Frontal cortex (tissue), 3 donors: ENCODE measurements at regions not wholly inside any gene's neighbourhood (a gene's known extent, or its start where the extent isn't known, plus 50 kb on each side); places are given as distances from the start of the nearest gene placed in this dataset.

Experiments
- DNase-seq, 2 donors: peaks; one replicate each; pipeline ENCODE4 v3.0.0; 2012; ENCODE audit warnings: low spot score in 2 of 2
- FAIRE-seq: peaks from 2 replicates; lab custom pipeline; 2012; peaks lifted over from hg19 to GRCh38; lab: Jason Lieb, UNC
- donor health status: control.
- donor health status: control.
- donor health status: control.

DNA sequence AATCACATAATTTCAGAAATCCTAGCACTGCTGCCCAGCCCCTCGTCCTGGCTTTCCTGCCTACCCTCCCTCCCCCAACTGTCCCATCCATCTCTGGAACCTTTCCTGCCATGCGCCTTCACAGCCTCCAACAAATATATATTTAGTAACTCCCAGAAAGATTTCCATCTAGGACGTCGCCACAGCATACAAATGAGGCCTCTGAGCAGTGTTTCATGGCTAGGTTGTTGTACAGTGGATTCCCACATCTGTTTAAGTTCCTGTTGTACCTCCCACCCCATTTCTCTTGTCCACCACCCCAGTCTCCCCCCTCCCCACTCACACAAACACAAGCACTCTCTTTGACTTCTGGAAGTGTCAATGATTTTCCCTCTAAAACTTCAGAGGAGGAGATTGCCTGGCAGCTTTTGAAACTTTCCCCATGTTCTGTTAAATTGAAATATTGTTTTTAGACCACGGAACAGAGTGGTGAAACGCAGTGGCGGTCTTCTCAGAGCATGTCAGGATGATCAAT lies 280.3 kb upstream of the RORA start:
- DNase-seq (no peak), FAIRE-seq (no peak)

DNA sequence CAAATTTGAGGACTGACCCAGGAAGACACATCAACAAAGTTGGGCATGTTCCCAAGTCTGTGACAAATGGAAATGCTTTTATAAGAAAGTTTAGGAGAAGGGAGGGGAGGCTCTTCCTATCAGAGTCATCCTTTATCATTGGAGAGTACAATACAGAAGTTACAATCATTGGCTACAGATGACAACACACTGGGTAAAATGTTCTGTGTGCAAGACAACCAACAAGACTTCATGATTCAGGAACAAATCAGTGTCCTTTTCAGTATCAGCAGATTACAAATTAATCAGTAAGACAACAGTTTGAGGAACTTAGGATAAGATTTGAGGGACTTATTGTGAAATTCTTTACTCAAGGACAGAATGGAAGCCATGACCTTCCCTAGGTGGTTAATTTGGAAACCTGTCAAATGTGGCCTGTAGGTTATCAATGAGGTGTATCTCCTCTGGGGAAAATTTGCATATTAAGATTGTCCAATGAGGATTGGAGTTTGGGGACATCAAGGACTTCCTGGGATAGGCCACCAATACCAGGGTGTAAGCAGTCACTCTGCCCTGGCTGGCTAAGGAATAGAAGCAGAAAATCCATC lies 274.4 kb upstream of the RORA start:
- no peak for FAIRE-seq
- no peak for DNase-seq

DNA sequence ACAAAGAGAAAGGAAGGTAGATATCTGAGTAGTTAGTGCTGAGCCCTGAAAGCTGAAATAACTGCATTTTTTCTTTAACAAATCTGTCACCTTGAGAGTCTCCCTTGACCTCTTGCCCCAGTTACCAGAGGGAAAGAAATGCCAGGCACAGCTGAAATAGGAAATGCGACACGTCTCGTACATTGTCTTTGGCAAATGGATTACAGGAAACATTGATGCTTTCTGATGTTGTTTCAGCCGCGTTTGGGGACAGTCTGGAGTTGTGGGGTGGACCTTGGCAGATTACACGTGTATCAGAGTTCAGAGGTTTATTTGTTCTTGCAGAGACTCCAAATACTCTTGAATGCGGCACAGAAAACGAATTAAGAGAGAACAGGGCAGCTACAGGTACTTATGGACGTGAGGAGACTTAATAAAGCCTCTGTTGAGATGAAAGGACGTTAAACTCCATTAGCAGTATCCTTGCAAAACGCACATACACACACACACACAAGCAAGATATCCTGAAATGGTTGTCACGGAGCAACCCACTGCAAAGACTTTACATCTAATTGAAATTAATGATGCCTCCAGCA lies 272.8 kb upstream of the RORA start:
- DNase-seq (no peak), FAIRE-seq (no peak)

DNA sequence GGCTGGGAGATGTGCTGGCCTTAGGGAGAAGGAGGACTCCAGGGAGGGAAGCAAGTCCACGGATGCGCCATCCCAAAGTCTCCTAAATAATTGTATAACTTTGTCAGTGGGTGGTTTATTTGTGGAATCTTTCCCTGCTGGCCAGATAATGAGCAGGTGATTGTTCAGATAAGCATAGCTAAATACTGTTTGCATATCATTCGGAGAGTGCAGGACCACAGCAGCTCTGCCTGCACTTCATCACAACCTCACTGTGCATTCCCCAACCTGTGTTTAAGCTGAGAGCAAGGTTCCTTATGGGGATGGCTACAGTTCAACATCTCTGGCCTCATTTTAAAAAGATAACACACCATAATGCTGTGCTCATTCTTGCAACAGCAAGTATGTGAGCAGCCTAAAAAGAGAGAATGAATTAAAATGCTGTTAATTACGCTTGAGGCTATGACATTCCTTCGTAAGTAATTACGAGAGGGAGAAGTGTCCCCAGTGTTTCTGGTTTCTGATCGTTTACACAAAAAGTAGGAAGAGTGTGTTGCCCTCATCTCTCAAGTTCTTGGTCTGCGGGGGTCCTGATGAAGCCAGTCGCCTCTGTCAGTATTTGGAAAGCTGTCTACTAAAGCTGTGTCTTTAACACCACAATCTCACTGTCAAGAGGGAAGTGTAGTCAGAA lies 272.0 kb upstream of the RORA start:
- no peak for DNase-seq
- no peak for FAIRE-seq

DNA sequence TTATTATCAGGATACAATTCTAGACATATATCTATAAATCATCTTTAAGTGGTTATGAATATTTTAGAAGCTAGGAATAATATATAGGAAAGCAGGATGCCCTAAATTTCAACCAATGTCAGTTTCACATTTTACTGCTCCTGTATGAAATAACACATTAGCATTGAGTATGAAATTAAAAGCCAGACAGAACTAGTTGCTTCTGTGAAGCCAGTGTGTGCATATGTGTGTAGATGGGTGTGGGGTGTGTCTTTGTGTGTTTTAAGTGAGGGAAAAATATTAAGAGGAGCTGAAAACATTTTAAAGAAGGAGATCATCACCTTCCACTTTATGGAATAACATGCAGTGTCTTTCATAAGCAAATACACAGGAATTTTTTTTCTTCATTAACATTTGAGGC lies 271.4 kb upstream of the RORA start:
- DNase-seq (no peak), FAIRE-seq (no peak)

DNA sequence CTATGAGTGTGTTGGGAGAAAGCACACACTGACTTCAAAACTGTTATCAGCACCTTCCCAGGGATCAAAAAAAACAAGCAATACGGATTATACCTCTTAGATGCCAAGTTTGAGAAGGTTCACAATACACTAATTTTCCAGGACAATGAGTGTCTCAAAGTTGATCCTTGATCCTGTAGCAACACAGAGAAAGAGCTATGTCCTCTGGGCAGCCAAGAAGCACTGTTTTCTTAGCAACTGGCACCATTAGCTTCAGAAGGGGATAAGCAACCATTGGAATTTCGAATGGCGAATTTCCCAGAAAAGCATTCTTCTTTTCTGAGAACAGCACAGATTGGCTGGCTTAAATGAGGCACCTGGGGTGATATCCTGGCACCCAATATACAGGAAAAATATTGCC lies 270.3 kb upstream of the RORA start:
- DNase-seq (no peak), FAIRE-seq (no peak)

DNA sequence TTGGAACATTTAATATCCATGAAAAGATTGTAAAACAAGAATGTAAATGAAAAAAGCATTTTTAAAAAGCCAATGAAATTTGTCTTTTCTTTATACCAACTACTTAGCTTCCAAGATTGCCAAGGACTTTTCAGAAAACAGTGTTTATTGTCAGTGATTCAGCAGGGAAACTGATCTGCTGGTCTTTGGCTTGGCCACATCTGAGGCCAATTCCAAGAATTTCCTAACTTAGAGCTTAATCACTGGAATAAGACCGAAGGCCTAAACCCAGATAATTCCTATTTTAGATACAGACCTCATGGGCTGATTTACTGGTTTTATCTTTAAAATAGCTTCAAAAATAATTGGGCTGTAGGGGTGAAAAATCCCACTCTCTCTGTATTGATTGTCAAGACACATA lies 260.5 kb upstream of the RORA start:
- FAIRE-seq (no peak), DNase-seq (no peak)

DNA sequence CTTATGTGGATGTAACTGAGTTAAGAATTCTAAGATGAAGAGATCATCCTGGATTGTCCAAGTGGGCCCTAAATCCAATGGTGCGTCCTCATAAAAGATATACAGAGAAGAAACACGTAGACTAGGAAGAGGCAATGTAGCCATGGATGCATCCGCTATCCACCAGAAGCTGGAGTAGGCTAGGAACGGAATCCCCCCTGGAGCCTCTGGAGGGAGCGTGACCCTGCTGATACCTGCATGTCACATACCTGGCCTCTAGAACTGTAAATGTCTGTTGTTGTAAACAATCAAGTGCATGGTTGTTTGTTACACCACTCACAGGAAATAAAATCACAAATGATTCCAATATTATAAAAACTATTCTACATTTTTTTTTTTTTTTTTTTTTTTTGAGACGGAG lies 254.5 kb upstream of the RORA start:
- FAIRE-seq (no peak), DNase-seq (no peak)

DNA sequence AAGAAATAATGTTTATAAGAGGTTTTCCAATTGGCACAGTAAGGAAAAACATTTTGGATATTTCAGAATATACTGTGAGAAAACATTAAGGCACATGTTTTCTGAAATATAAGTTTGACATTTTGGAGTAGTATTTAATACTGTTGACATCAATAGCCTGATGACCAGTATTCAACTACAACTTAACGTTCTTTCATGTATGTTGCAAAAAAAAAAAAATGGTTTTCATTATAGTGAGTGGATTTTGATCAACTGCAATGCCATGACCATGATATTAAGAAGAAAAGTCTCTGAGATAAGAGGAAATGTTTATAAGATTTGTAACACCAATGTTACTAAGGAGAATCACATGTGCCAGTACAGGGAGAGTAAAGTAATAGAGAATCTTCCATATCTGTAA lies 252.8 kb upstream of the RORA start:
- FAIRE-seq (no peak), DNase-seq (no peak)

DNA sequence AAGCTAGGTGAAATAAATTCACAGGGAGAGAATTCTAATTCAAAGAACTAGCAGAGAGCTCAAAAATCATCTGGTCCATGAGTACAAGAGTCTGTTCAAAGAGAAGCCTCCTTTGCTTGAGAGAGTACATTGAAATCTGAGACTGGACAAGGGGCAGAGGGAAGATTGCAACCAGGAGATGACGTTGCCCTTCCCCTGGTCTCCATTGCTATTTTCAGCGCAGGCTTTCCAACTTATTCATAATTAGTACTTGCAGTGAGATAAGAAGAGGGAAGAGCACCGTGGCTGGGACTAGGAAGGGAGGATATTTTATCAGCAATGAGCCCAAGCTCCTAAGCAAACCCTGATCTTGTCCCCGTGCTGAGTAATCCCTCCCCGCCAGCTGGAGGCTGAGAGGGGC lies 251.8 kb upstream of the RORA start:
- no peak for FAIRE-seq
- no peak for DNase-seq

DNA sequence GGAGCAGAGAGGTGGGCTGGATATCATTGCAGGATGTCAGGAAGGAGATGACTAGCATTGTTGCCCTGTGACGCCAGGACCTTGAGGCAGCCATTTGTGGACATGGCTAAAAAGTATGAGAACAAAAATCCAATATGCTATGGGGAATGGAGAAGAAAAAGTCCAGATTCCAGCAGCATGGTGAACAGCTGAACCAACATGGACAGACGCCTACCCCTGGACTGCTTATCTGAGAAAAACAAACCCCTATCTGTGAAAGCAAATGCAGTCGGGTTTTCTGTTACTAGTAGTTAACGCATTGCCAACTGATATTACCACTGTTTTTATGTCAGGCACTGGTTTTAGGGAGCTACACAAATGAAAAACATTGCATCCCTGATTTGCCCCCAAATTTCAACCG lies 251.2 kb upstream of the RORA start:
- no peak for FAIRE-seq

DNA sequence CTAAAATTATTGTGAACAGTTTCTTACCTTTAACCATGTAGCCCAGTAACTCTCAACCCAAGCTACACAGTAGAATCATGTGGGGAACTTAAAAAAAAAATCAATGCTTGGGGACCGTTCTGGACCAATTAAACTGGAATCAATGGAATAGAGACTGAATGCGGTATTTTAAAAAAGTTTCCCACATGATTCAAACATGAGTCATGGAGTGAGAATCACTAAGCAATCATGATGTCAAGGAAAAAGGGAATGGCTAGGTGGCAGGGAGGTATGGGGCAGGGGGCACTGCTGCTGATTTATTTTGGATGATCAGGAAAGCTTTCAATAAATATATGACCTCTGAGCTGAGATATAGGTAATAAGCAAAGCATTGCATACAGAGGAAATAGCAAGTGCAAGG lies 250.5 kb upstream of the RORA start:
- DNase-seq, result no peak
- FAIRE-seq, result no peak

More for the DNA sequence above, 251.2 kb upstream of the RORA start:
- no peak for DNase-seq

DNA sequence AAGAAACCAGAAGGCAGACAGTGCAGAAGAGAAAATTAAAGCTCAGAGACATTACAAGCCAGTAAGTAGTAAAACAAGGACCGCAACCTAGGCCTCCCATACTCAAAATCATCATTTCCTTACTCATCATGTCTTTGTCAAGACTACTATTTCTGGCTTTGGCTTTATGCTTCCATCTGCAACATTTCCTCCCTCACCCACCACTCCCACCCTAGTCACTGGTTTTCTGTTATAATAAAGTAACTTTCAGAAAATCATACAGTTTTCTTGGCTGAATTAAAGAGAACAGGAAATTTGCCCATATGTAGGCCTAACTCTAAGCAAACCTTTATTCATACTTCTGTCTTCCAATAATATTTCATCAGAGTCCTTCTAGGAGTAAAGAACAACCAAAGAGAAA lies 247.6 kb upstream of the RORA start:
- FAIRE-seq (no peak), DNase-seq (no peak)

DNA sequence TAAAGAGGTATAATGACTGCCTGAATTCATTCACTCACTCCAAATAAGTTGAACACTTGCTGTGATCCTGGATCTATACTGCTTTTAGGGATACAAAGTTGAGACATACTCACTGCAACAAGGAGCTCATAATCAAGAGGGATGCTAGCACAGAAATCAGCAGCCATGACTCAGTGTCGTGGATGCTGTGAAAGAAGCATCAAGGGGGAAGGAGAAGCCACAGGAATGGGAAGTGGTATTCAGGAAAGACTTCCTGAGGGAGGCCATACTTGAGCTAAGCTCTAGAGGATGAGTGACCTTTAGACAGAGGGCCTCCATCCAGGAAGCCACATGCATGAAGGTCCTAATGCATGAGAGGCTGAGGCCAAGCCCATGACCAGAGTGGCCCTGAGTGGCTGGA lies 245.7 kb upstream of the RORA start:
- no peak for FAIRE-seq
- DNase-seq, result no peak

DNA sequence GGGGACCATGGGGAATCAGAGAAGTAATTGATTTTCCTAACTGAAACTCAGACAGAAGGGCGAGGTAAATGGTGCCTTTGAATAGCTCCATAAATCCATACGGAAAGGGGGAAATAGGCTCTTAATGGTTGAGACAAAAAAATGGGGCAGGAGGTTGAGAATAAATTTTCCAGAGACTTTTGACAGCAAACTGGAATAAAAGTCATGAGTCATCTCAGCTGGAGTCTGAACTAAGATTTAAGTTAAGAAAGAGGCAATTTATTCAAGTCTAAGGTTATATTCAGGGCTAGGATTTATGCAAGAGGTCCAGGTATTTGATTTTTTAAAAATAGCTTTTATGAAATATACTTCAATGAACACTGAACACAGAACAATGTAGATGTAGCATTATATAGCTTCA lies 238.7 kb upstream of the RORA start:
- FAIRE-seq, result no peak
- DNase-seq, result no peak

DNA sequence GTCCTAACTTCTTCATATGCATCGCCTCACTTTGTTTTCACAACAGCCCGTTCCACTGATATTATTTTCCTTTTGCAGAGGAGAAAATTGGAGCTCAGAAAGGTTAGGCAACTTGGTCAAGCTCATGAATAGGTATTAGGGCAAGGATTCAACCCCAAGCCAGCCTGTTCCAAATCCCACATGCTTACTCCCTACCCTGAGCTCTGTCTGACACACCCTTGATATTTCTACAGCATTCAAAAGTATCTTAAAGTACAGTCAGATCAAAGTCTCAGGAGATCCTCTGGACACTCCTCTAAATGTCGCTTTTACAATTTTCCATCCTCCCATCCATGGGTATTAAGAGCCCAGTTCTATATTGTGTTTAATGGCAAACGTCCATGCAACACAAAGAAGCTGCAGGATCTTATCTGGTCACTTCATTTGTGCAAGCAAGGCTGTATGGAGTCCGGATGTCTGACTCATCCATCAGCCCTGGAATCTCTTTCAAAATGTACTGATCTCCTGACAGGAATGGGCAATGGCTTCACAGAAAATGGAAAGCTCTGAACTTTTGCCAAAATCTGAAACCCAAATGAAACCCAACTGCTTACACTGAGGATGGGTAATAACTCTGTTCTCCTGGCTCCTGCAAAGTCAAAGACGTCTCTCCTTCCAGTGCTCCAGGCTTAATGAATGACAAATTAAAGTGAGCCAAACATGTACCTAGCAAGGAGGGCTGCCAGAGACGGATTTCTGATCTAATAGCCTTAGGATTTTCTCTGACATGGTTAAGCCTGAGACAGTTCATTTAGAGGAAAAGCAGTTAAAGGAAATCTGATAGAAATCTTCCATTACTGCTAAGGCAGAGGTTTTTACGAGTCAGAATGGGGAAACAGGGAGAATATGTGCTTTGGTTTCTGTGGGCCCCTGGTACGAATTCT lies 230.9 kb upstream of the RORA start:
- DNase-seq (no peak), FAIRE-seq (no peak)

DNA sequence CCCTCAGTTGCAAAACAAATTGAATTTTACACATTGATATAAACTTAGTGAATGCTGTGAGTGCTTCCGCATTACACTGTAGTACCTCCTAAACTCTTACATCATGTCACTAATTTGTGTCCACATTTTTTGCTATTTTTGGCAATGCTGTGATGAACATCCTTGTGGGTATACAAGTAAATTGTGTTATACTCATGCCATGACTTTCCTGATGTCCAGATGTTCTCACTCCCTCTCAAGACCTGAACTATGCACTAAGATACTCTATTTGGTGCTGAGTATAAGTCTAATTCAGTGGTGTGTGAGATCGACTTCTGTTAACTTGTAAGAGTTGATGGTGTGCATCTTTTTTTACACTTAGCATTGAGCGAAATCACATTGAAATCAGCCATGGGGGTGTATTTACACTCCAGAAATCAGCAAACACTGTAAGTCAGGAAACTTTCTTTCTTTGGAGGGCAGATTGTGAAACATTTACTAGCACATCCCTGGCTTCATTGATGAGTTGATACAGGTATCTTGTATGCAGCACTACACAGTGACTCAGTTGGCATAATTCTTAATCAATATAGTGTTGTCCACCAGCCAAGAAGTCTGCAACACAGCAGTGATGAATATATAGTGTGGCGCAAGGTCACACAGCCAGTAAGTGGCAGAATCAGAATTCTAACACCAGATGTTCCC lies 228.1 kb upstream of the RORA start:
- FAIRE-seq, result no peak
- no peak for DNase-seq

DNA sequence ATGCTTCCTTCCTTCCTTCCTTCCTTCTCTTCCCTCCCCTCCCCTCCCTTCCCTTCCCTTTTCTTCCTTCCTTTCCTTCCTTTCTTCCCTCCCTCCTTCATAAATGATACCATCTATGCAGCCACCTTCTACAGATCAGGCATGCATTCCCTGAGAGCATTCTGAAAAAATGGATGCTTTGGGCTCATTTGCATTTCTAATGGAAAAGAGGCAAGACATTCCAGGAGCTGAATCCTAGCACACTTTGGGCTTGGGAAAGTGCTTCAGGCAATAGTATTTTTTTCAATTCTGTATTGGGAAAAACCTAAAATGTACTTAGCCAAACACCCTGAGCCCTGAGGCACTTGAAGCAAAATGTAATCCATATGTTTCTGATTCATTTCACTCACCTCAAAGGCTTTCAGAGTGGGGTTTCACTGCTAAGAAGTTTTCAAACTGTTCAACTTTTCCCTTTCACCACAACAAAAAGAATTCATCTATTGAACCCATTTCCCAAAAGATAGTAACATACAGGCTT lies 220.1 kb upstream of the RORA start:
- FAIRE-seq (no peak), DNase-seq (no peak)

DNA sequence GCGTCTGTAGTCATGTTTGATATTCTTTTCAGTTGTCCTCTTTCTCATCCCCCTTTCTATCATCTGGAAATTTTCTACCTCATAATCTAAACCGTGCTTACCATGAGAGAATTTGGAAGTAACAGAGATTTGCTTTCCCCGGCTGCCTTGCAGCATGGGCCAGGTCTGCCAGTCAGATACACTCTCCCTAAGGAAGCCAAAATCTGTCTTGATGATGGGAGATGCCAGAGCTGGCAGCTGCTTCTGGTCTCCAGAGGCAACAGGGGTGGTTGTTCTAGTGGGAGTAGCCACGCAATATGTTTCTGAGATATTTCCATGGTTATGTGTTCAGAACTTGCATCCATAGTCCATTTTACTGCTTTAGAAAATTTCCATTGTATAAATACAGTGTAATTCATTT lies 218.9 kb upstream of the RORA start:
- DNase-seq (no peak), FAIRE-seq (no peak)

DNA sequence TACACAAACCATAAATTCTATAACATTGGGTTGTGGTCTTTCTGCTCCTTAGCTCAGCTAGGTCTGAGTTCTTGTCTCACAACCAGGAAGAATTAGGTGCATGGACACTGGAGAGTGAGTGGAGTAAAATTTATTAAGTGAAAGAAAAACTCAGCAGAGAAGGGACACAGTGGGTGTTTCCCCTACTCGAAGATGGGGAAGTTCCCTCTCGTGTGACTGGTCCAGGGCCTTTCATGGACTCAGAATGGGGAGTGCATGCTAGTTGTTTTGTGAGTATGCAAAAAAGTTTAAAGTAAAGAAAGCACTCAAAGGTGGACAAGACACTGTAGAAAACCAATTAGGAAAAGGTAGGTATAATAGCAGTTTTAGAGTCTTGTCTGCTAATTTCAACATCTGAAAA lies 215.5 kb upstream of the RORA start:
- no peak for FAIRE-seq
- no peak for DNase-seq
